GM12865 (cell line): ENCODE measurements at regions not wholly inside any gene's neighbourhood (a gene's known extent, or its start where the extent isn't known, plus 50 kb on each side); places are given as distances from the start of the nearest gene placed in this dataset.
"Not testable (repeated sequence)": the region's sequence is repeated elsewhere in the genome, so short reads cannot be mapped to it uniquely, and the experiment has no call there.

Experiments used
- DNase-seq: peaks from one replicate; pipeline ENCODE4 v3.0.0; 2010; ENCODE audit warnings: low read depth
- H3K4me3 ChIP-seq: 2 replicates; pipeline ENCODE4 v1.5.1; 2011; ENCODE audit warnings: mild to moderate bottlenecking, low read depth, low read length, control low read depth
- TF ChIP-seq, protein P1 (sequence below): IDR thresholded peaks from 2 replicates; pipeline ENCODE4 v1.5.1; 2011; ENCODE audit warnings: low read length, control low read depth, low read depth, inconsistent platforms; ENCODE audit not compliant: insufficient read depth; ENCODE audit errors: missing control alignments

DNA sequence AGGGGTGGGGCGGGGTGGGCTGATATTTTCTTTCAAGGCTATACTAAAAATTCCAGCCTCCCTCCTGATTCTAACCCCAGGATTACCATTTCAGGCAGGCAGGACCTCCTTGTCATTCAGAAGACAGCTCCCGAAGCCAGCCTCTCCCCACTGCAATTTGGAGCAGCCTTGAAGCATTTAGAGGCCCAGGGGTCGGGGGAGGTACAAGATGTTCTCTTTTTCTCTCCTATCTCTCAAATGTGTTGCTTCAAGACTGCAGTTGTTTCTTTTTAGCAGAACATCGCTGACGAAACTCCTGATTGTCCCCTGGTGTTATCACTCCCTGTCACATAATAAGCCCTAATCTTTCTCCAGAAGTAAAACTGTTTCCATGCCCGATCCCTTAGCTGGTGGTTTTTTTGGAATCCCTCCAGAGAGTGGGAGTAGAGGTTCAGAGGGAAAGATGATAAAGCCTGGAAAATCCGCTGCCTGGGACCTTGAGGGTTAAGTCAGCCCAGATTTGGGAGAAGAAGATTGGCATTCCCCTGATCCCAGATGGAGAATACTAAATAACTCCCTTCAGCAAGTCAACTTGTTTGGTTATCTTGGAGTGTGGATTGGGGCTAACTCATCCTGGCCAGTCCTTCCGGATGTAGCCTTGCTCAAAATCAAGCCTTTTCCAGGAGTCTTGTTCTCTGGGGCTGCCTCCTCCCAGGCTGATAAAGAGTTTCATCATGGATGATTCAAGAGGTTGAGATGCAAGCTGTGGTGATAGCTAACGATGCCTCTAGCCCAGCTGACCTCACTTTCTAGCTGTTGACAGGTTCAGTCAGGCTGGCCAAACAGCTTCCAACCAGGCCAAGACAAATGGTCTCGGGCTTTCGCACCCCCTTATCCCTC, 71.3 kb downstream of the SOX9 start:
- DNase-seq, result no peak
- no peak overlapping the region for H3K4me3 ChIP-seq

DNA sequence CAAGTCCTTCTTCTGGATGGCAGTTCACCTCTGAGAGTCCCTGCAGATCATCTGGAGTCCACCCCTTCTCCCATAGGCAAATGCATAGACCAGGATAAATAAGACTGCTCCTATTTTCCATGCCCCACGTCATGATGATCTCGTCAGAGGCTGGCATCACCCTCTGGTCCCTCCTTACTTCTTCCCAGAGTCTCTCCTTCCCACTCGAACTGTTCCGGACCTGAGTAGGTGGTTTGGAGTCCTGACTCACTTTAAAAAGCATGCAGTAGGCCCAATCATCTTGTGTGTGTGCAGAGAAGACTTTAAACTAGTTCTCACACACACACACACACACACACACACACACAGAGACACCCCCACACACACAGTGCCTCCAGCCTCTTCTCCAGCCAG, 72.0 kb downstream of the SOX9 start:
- DNase-seq, result no peak
- TF ChIP-seq, protein P1, sequence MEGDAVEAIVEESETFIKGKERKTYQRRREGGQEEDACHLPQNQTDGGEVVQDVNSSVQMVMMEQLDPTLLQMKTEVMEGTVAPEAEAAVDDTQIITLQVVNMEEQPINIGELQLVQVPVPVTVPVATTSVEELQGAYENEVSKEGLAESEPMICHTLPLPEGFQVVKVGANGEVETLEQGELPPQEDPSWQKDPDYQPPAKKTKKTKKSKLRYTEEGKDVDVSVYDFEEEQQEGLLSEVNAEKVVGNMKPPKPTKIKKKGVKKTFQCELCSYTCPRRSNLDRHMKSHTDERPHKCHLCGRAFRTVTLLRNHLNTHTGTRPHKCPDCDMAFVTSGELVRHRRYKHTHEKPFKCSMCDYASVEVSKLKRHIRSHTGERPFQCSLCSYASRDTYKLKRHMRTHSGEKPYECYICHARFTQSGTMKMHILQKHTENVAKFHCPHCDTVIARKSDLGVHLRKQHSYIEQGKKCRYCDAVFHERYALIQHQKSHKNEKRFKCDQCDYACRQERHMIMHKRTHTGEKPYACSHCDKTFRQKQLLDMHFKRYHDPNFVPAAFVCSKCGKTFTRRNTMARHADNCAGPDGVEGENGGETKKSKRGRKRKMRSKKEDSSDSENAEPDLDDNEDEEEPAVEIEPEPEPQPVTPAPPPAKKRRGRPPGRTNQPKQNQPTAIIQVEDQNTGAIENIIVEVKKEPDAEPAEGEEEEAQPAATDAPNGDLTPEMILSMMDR, result no peak
- H3K4me3 ChIP-seq, result no peak overlapping the region

More for the DNA sequence above, 71.3 kb downstream of the SOX9 start:
- TF ChIP-seq, protein P1, result no peak

- TF ChIP-seq, protein P1, result no peak
- no peak for DNase-seq
- no peak overlapping the region for H3K4me3 ChIP-seq
These were observed 72.7 kb downstream of the SOX9 start for GRCh38 chr17:72193391-72194106.

DNA sequence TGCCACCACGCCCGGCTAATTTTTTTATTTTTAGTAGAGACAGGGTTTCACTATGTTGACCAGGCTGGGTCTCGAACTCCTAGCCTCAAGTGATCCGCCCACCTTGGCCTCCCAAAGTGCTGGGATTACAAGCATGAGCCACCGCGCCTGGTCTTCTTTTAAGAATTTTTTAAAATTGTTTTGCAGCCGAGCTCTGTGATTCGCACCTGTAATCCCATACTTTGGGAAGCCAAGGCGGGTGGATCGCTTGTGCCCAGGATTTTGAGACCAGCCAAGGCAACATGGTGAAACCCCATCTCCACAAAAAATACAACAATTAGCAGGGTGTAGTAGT, 73.3 kb downstream of the SOX9 start:
- not testable (repeated sequence) for DNase-seq, H3K4me3 ChIP-seq

DNA sequence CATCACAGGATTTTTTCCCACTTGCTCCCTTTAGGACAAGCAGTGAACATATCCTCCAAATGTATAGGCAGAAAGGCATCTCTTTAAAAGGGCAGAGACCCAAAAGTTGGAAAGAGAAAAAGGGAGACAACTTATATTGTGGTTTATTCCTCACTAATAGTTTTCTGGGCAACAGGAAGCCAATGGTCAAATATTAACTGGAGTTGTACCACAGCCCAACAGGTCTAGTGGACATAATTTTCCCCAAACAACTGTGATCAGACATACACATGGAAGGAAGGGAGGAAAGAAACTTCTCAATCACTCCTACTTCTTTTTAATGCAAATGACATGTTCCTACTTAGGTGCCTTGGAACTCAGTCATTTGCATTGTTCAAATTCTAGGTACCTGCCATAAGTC, 78.4 kb downstream of the SOX9 start:
- H3K4me3 ChIP-seq, result no peak overlapping the region
- no peak for DNase-seq
- TF ChIP-seq, protein P1, result no peak

DNA sequence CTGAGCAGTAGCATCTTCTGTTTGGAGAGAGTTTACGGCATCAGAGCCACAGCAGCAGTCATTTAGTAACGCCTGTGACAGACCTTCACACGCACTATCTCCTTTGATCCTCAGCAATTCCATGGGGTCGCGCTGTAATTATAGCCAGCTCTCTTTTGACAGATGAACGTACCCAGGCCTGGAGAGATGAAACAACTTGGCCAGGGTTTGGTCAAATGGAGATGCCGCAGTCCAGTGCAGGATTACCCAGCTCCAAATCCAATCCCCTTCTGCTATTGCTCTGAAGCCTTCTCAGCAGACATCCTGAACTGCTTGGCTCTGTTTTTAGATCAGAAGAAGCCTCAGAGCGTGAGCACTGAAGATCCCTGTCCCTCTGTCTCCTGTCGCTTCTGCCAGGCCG, 83.9 kb downstream of the SOX9 start:
- no peak for DNase-seq
- H3K4me3 ChIP-seq, result no peak overlapping the region
- TF ChIP-seq, protein P1, result no peak

- no peak overlapping the region for H3K4me3 ChIP-seq
- TF ChIP-seq, protein P1, result no peak
- DNase-seq, result no peak
These were observed 84.5 kb downstream of the SOX9 start for GRCh38 chr17:72205357-72205756.
